ENCODE measurements at regions not wholly inside any gene's neighbourhood (a gene's known extent, or its start where the extent isn't known, plus 50 kb on each side); places are given as distances from the start of the nearest gene placed in this dataset.

GRCh38 chr3:118707991-118708390, 326.7 kb downstream of the IGSF11 start (continued):
- TF ChIP-seq SIN3A (IDR thresholded peaks at IDR 0.05; ENCODE audit: borderline replicate concordance, low read depth, low read length) (no peak), RXRA (IDR thresholded peaks at IDR 0.05; ENCODE audit: borderline replicate concordance, low read depth) (no peak)

GRCh38 chr3:118710532-118710931, 324.1 kb downstream of the IGSF11 start:
- Histone ChIP-seq H4K20me1 (ENCODE audit: insufficient read depth) (no peaks in the 10 kb centered on the region), H3F3A (replicated peaks; ENCODE audit: insufficient read depth) (no peaks in the 10 kb centered on the region), H3K4me1 (ENCODE audit: control insufficient read depth in 1 of 2, insufficient read depth in 2 of 2, low read depth in 1 of 2, low read length in 1 of 2) (no peaks in the 10 kb centered on the region), H3K4me2 (no peak overlapping the region), H3K36me3 (replicated peaks in 1 of 2; ENCODE audit: control insufficient read depth in 1 of 2, insufficient read depth in 2 of 2, low read length in 1 of 2) (no peaks in the 10 kb centered on the region), H2AFZ (ENCODE audit: low read depth) (no peak overlapping the region), H3K4me3 (ENCODE audit: low read depth in 2 of 2, low read length in 1 of 2) (no peak overlapping the region), H3K27ac (ENCODE audit: low read depth in 2 of 2, low read length in 1 of 2) (no peak overlapping the region), H3K27me3 (ENCODE audit: insufficient read depth) (no peaks in the 10 kb centered on the region), H3K9me3 (no peaks in the 10 kb centered on the region), H3K79me2 (ENCODE audit: insufficient read depth) (no peaks in the 10 kb centered on the region), H3K9ac (no peak overlapping the region), H3K9me2 (no peaks in the 10 kb centered on the region)
- WGBS (ENCODE audit: low lambda C conversion rate): 33% methylated on average over 2 of the region's 2 CpGs
- POLR2A ChIA-PET: no interaction called here
- TF ChIP-seq GABPA (IDR thresholded peaks at IDR 0.05; ENCODE audit: low read depth): no peak
- no peak for TF ChIP-seq FOXJ3 (CRISPR knock-in tag; IDR thresholded peaks at IDR 0.05)
- TF ChIP-seq TCF12 (IDR thresholded peaks at IDR 0.05): no peak
- no peak for TF ChIP-seq RAD21 (IDR thresholded peaks at IDR 0.05; ENCODE audit: low read length)
- no peak for TF ChIP-seq CTCF (IDR thresholded peaks at IDR 0.05)
- no peak for TF ChIP-seq SMC3 (IDR thresholded peaks at IDR 0.05; ENCODE audit: low read depth, low read length)
- TF ChIP-seq FOSL2 (IDR thresholded peaks at IDR 0.05; ENCODE audit: borderline replicate concordance, low read depth): no peak
- TF ChIP-seq POLR2AphosphoS5 (IDR thresholded peaks at IDR 0.05; ENCODE audit: low read depth, low read length): no peak
- CTCF ChIA-PET: no interaction called here
- no peak for DNase-seq

- H3K9ac ChIP-seq: no peak overlapping the region
- H3K4me1 ChIP-seq (ENCODE audit: control insufficient read depth in 1 of 2, insufficient read depth in 2 of 2, low read depth in 1 of 2, low read length in 1 of 2): no peaks in the 10 kb centered on the region
- H2AFZ ChIP-seq (ENCODE audit: low read depth): no peak overlapping the region
- H3K9me3 ChIP-seq: no peaks in the 10 kb centered on the region
- no peaks in the 10 kb centered on the region for H3K36me3 ChIP-seq (replicated peaks in 1 of 2; ENCODE audit: control insufficient read depth in 1 of 2, insufficient read depth in 2 of 2, low read length in 1 of 2)
- no peaks in the 10 kb centered on the region for H3K27me3 ChIP-seq (ENCODE audit: insufficient read depth)
- 47% methylated on average over 3 of the region's 3 CpGs for WGBS (ENCODE audit: low lambda C conversion rate)
- POLR2A ChIA-PET: no interaction called here
- no peak overlapping the region for H3K27ac ChIP-seq (ENCODE audit: low read depth in 2 of 2, low read length in 1 of 2)
- H3K4me3 ChIP-seq (ENCODE audit: low read depth in 2 of 2, low read length in 1 of 2): no peak overlapping the region
- no peaks in the 10 kb centered on the region for H4K20me1 ChIP-seq (ENCODE audit: insufficient read depth)
- H3F3A ChIP-seq (replicated peaks; ENCODE audit: insufficient read depth): no peaks in the 10 kb centered on the region
- H3K79me2 ChIP-seq (ENCODE audit: insufficient read depth): no peaks in the 10 kb centered on the region
- CTCF ChIA-PET: no interaction called here
- DNase-seq: no peak
- H3K9me2 ChIP-seq: no peaks in the 10 kb centered on the region
- H3K4me2 ChIP-seq: no peak overlapping the region
- TF ChIP-seq RXRA (IDR thresholded peaks at IDR 0.05; ENCODE audit: borderline replicate concordance, low read depth): no peak
- TF ChIP-seq MAX (IDR thresholded peaks at IDR 0.05; ENCODE audit: low read depth): no peak
- no peak for TF ChIP-seq RCOR1 (IDR thresholded peaks at IDR 0.05; ENCODE audit: low read length)
- no peak for TF ChIP-seq PBX3 (IDR thresholded peaks at IDR 0.05)
- TF ChIP-seq ZBTB33 (IDR thresholded peaks at IDR 0.05; ENCODE audit: borderline replicate concordance, low read depth): no peak
- TF ChIP-seq POLR2AphosphoS5 (IDR thresholded peaks at IDR 0.05; ENCODE audit: low read depth, low read length): no peak
- no peak for TF ChIP-seq FOSL2 (IDR thresholded peaks at IDR 0.05; ENCODE audit: borderline replicate concordance, low read depth)
- TF ChIP-seq GATA2 (CRISPR knock-in tag; IDR thresholded peaks at IDR 0.05): no peak
- no peak for TF ChIP-seq CHD2 (IDR thresholded peaks at IDR 0.05; ENCODE audit: low read length, partially characterized antibody)
- no peak for TF ChIP-seq EZH2phosphoT487 (IDR thresholded peaks at IDR 0.05; ENCODE audit: borderline replicate concordance, low read depth)
Observed at GRCh38 chr3:118713502-118714207, 321.0 kb downstream of the IGSF11 start.
